Thymus (tissue), 11 donors: ENCODE measurements at regions not wholly inside any gene's neighbourhood (a gene's known extent, or its start where the extent isn't known, plus 50 kb on each side); places are given as distances from the start of the nearest gene placed in this dataset.

Source experiments
- DNase-seq, 9 donors: peaks; one replicate each; pipeline ENCODE4 v3.0.0-alpha.2; 2013; ENCODE audit warnings: low spot score in 9 of 9, low read depth in 6 of 9, missing footprints in 1 of 9
- H3K27ac ChIP-seq, 2 donors: one replicate each; pipeline ENCODE4 v1.5.1; 2013; ENCODE audit warnings: control low read depth in 1 of 2, low read depth in 1 of 2, low read length in 1 of 2, mild to moderate bottlenecking in 1 of 2, moderate library complexity in 1 of 2
- H3K27me3 ChIP-seq, 2 donors: one replicate each; pipeline ENCODE4 v1.5.1; 2013; ENCODE audit warnings: low read length in 1 of 2; ENCODE audit not compliant: control insufficient read depth in 2 of 2, insufficient read depth in 1 of 2
- H3K36me3 ChIP-seq, 2 donors: one replicate each; pipeline ENCODE4 v1.5.1; 2013; ENCODE audit warnings: low read length in 1 of 2, mild to moderate bottlenecking in 1 of 2, moderate library complexity in 1 of 2; ENCODE audit not compliant: control insufficient read depth in 2 of 2, insufficient read depth in 2 of 2
- H3K4me1 ChIP-seq, 2 donors: one replicate each; pipeline ENCODE4 v1.5.1; 2013; ENCODE audit warnings: low read length in 2 of 2; ENCODE audit not compliant: control insufficient read depth in 2 of 2, insufficient read depth in 2 of 2
- H3K4me3 ChIP-seq, 2 donors: one replicate each; pipeline ENCODE4 v1.5.1; 2013; ENCODE audit warnings: low read length in 2 of 2, control low read depth in 1 of 2, mild to moderate bottlenecking in 1 of 2
- H3K9me3 ChIP-seq, 2 donors: one replicate each; pipeline ENCODE4 v1.5.1; 2013; ENCODE audit warnings: low read length in 1 of 2, mild to moderate bottlenecking in 1 of 2; ENCODE audit not compliant: control insufficient read depth in 2 of 2, insufficient read depth in 1 of 2
- WGBS: extraction: QIAGEN DNeasy Blood & Tissue Kit; methylation state at CpG from one replicate; pipeline ENCODE4 v1.1.7; 2013; 5-methylcytosine and 5-hydroxymethylcytosine counted together
- donor health status: healthy.

DNA sequence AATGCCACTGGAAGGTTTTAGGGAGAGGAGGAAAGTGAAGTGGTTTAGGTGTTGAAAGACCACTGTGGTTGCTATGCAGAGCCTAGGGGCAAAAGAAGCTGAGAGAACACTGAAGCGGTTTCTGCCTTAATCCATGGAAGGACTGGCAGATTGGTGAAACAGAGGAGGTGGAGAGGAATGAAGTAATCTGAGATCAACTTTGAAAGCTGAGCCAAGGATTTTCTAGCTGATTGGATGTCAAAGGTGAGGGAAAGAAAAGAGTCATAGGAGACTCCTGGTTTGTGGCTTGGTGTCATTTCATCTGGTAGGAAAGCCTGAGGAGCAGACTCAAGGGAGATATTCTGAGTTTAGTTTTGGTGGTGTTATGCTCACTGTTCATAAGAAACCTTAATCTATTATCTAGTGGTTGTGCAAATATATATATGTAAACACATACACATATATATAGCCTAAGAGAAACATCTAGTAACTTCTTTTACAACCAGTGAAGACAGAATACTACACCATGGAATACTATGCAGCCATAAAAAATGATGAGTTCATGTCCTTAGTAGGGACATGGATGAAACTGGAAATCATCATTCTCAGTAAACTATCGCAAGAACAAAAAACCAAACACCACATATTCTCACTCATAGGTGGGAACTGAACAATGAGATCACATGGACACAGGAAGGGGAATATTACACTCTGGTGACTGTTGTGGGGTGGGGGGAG, 134.1 kb upstream of the CREB1 start:
- Histone ChIP-seq H3K4me3 (no peak overlapping the region), H3K36me3 (no peaks in the 10 kb centered on the region), H3K27ac (no peak overlapping the region), H3K4me1 (no peaks in the 10 kb centered on the region), H3K27me3 (no peaks in the 10 kb centered on the region), H3K9me3 (no peaks in the 10 kb centered on the region)
- DNase-seq: no peak
- over 99% methylated on average over 2 of the region's 2 CpGs for WGBS

DNA sequence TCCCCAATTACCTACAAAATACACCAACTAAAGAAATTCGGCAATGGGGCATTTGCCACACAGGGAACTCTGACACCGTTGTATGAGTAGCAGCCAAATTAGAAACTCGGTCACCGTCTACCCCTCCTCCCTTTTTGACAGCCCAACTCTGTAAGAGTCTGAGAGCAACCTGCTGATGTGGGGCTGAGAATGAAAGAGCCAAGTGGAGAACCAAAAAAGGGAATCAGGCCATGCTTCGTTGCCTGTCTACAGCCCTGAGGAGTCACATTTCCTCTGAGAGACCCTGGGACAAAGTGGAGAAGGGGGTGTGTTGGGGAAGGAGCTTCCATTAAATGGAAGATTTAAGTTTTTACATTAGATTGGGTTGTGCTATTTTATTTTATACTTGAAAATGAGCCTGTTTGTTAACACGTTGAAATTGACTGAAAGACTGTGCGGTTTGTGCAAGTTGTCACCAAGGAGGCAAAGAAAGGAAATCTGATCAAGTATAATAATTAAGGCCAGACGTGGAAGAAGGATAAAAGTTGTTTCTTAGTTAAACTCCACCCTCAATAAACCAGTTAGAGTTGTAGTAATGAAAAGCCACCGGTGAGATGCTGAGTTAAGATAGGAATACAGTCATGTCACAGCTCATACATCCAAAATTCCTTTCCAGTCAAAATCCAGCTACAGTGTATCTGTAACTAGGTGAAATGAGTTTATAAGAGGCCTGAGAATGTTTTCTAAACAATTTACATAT, 131.7 kb upstream of the CREB1 start:
- Histone ChIP-seq H3K27ac (no peak overlapping the region), H3K4me3 (no peak overlapping the region), H3K9me3 (no peaks in the 10 kb centered on the region), H3K36me3 (no peaks in the 10 kb centered on the region), H3K27me3 (no peaks in the 10 kb centered on the region), H3K4me1 (no peaks in the 10 kb centered on the region)
- no peak for DNase-seq
- 94% methylated on average over 9 of the region's 9 CpGs for WGBS

DNA sequence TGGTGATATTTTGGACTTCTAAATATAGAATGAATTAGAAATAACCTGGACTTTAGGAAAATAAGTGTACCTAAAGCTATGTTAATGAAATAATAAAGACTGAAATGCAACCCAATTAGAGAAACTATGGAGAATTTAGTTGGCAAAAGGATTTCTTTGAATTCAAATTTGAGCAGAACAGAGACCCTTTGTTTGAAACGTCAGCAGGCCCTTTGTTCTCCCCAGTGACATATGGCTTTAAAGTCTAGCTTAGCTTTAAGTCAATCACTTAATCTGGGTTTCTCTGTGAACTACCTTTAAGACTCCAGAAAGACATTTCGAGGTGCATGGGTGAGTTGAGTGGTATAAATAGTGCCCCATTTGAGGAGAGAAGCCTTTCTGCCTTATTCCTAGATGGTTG, 130.5 kb upstream of the CREB1 start:
- Histone ChIP-seq H3K4me3 (no peak overlapping the region), H3K27me3 (no peaks in the 10 kb centered on the region), H3K36me3 (no peaks in the 10 kb centered on the region), H3K27ac (no peak overlapping the region), H3K4me1 (no peaks in the 10 kb centered on the region), H3K9me3 (no peaks in the 10 kb centered on the region)
- no peak for DNase-seq
- 90% methylated on average over 2 of the region's 2 CpGs for WGBS

DNA sequence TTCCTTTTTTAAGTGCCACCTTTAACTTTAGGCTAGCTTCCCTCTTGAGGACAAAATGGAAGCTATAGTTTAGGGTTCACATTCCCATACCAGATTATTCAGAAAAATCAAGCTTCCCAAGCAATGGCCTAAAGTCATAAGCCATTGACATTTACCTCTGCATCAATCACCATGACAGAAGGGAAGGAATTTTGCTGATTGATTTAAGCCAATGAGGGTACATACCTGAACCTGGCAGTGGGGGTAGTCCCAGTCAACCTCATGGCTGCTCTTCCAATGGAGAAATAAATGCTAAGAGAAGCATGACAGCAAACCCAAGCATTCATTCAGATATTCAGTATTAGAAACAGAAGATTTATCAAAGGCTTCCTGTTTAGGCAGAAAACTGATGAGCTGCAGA, 128.4 kb upstream of the CREB1 start:
- no peaks in the 10 kb centered on the region for H3K36me3 ChIP-seq
- H3K4me1 ChIP-seq: no peaks in the 10 kb centered on the region
- H3K27ac ChIP-seq: no peak overlapping the region
- DNase-seq: no peak
- H3K27me3 ChIP-seq: no peaks in the 10 kb centered on the region
- no peaks in the 10 kb centered on the region for H3K9me3 ChIP-seq
- H3K4me3 ChIP-seq: no peak overlapping the region

DNA sequence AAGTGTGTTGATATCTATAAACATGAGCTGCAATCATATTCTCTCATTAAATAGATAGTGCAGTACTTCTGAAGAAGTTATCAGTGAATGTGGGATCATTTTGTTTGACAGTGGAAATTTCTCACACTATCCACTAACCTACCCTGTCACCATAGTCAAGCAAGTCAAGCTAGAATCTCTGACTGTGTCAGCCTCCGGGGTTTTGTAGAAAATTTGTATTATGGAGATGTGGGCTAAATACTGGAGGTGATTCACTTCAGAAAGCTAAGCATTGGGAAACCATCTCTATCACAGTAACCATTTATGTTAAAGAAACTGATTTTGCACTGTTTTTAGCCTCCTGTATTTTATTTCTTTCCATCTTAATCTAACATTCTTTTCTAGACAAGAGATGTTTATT, 126.6 kb upstream of the CREB1 start:
- Histone ChIP-seq H3K27ac (no peak overlapping the region), H3K27me3 (no peaks in the 10 kb centered on the region), H3K36me3 (no peaks in the 10 kb centered on the region), H3K9me3 (no peaks in the 10 kb centered on the region), H3K4me3 (no peak overlapping the region), H3K4me1 (no peaks in the 10 kb centered on the region)
- no peak for DNase-seq
- 92% methylated on average over 1 of the region's 1 CpG for WGBS

DNA sequence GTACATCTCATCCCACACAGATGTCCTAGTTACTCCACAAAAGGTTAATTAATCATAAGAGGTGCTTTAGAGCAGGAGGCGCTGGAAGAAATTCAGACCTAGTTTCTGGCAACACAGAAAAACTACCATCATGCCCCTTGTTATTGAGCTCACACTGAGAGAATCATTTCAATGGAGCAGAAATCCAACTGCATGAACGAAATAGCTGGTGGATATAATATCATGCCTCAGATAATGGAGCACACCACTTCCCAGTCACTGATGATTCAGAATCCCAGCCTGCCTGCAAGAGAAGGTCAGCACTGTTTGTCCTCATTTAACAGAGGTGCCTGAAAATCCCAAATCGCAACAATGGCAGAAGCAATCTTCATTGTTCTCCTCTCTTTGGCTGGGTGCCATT, 125.8 kb upstream of the CREB1 start:
- H3K27ac ChIP-seq: no peak overlapping the region
- H3K9me3 ChIP-seq: no peaks in the 10 kb centered on the region
- no peak overlapping the region for H3K4me3 ChIP-seq
- 96% methylated on average over 3 of the region's 3 CpGs for WGBS
- no peak for DNase-seq
- H3K36me3 ChIP-seq: no peaks in the 10 kb centered on the region
- no peaks in the 10 kb centered on the region for H3K4me1 ChIP-seq
- no peaks in the 10 kb centered on the region for H3K27me3 ChIP-seq

DNA sequence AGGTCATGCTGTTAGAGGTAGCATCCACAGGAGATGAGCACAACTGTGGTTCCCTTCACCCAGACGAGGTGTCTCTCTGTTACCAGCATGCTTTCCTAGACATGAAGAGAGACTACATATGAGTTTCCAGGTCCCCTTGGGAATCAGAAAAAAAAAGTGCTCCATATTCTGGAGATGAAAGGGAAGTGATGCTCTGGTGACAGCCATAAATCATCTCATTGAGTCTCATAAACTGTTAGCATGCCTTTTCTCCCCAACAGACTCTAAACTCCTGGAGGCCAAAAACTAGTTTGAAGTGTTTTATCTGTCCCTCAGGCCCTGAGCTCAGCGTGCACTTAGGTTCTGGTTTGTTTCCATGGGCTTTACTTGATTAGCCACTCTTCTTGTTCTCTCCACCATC, 124.6 kb upstream of the CREB1 start:
- no peak for DNase-seq
- H3K9me3 ChIP-seq: no peaks in the 10 kb centered on the region
- H3K27me3 ChIP-seq: no peaks in the 10 kb centered on the region
- no peak overlapping the region for H3K27ac ChIP-seq
- WGBS: 93% methylated on average over 2 of the region's 2 CpGs
- H3K4me1 ChIP-seq: no peaks in the 10 kb centered on the region
- no peak overlapping the region for H3K4me3 ChIP-seq
- H3K36me3 ChIP-seq: no peaks in the 10 kb centered on the region

DNA sequence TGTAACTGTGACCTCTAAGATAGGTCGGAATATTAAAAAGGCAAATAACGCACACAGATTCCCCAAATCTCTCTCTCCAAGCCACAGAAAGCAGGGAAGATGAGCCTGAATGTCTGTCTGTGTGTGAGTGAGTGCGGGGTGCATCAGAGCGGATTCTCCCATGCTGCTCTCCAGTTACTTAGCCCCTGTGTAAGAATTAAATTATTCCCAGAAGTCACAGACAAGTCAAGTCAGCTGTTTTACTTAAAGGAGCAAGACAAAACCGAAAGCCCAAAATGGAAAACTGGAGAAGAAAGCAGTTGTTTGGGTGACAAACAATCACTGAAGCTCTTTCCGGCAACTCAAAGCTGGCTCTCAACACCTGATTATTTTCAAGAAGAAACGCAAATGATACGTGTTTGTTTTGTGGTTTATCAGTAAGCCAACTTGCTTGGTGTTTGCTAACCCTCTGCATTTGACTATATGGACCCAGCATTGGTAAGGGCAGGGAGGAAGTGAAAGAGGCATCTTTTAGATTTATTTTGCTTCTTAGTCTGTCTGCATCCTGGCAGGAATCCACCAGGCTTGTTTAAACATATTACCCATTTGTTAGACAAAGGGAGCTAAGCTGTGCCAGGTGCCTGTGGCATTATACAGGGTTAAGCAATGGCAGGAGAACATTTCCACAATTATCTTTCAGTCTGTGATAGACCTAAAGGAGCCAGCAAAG, 121.5 kb upstream of the CREB1 start:
- Histone ChIP-seq H3K4me3 (no peak overlapping the region), H3K36me3 (no peaks in the 10 kb centered on the region), H3K9me3 (no peaks in the 10 kb centered on the region), H3K4me1 (no peaks in the 10 kb centered on the region), H3K27me3 (no peaks in the 10 kb centered on the region), H3K27ac (no peak overlapping the region)
- 92% methylated on average over 8 of the region's 8 CpGs for whole genome bisulfite sequencing
- DNase-seq: no peak

DNA sequence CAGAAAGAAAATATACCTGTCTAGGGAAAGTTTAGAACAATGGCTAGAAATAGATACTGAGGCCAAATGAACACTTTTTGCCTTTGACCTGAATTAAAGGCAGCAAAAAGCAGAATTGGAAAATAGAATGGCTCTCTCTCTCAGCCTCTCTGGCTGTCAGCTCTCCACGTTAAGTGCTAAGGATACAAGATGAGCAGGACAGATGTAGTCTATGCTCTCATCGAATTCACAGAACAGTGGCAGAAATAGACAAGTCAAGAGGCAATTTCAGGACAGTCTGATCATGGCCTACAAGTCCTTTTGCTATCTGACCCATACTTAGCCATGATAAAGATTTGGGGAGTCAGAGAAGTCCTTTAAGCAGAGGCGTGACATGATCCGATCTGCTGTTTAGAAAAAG, 120.2 kb upstream of the CREB1 start:
- Histone ChIP-seq H3K36me3 (no peaks in the 10 kb centered on the region), H3K27me3 (no peaks in the 10 kb centered on the region), H3K4me3 (no peak overlapping the region), H3K4me1 (no peaks in the 10 kb centered on the region), H3K9me3 (no peaks in the 10 kb centered on the region), H3K27ac (peak overlapping the region in 1 of 2 donors; percentile 21)
- no peak for DNase-seq
- 97% methylated on average over 4 of the region's 4 CpGs for WGBS
